Activated T-helper 2 cell treated with anti-CD3 and anti-CD28 coated beads, Interferon-gamma antibody, Interleukin-2, Interleukin-4, amounts not matched to agents 10 μg/mL and 5 μg/mL and 100 μg/mL, durations not matched to agents 14 hours and 24 hours and 36 hours (primary cell): ENCODE measurements at regions not wholly inside any gene's neighbourhood (a gene's known extent, or its start where the extent isn't known, plus 50 kb on each side); places are given as distances from the start of the nearest gene placed in this dataset.
A peak's percentile ranks its signal among the peaks of the same experiment; 100 is the strongest.
"Not testable (repeated sequence)": the region's sequence is repeated elsewhere in the genome, so short reads cannot be mapped to it uniquely, and the experiment has no call there.

Source experiments
- DNase-seq: peaks from one replicate; pipeline ENCODE4 v3.0.0; 2021; ENCODE audit warnings: low spot score
- H3K27ac Mint-ChIP-seq: one replicate; pipeline ENCODE4 v1.8.0; 2021; ENCODE audit warnings: mixed read lengths
- H3K27me3 Mint-ChIP-seq: one replicate; pipeline ENCODE4 v1.8.0; 2021; ENCODE audit warnings: low read depth, mixed read lengths
- H3K36me3 Mint-ChIP-seq: one replicate; pipeline ENCODE4 v1.8.0; 2021; ENCODE audit warnings: low read depth, mixed read lengths
- H3K4me1 Mint-ChIP-seq: one replicate; pipeline ENCODE4 v1.8.0; 2021; ENCODE audit warnings: low read depth, mixed read lengths
- H3K4me3 Mint-ChIP-seq: one replicate; pipeline ENCODE4 v1.8.0; 2021; ENCODE audit warnings: low read depth, mild to moderate bottlenecking, moderate library complexity, mixed read lengths
- H3K9me3 Mint-ChIP-seq: one replicate; pipeline ENCODE4 v1.8.0; 2021; ENCODE audit warnings: mixed read lengths
- intact Hi-C: fragments of 100-400 bp; cut with micrococcal nuclease; formaldehyde crosslinking; loops from one replicate; pipeline ENCODE4 v1.15.1; 2023

GRCh38 chr1:147103416-147104155, 68.7 kb downstream of the PRKAB2 start:
- intact Hi-C loops, H3K27ac Mint-ChIP-seq: not testable (repeated sequence)
- H3K27me3 Mint-ChIP-seq: peaks cover 13% of the 10 kb centered on the region

GRCh38 chr1:147099192-147099591, 73.1 kb downstream of the PRKAB2 start:
- H3K4me1 Mint-ChIP-seq: no peaks in the 10 kb centered on the region
- intact Hi-C loops: no loop called here
- H3K36me3 Mint-ChIP-seq: no peaks in the 10 kb centered on the region
- no peak overlapping the region for H3K27ac Mint-ChIP-seq
- H3K4me3 Mint-ChIP-seq: no peak overlapping the region
- H3K27me3 Mint-ChIP-seq: peaks cover 21% of the 10 kb centered on the region
- no peaks in the 10 kb centered on the region for H3K9me3 Mint-ChIP-seq
- DNase-seq: no peak

More at GRCh38 chr1:147103416-147104155, 68.7 kb downstream of the PRKAB2 start:
- DNase-seq, H3K4me1 Mint-ChIP-seq, H3K9me3 Mint-ChIP-seq, H3K36me3 Mint-ChIP-seq, H3K4me3 Mint-ChIP-seq: not testable (repeated sequence)

GRCh38 chr1:147098338-147098973, 73.8 kb downstream of the PRKAB2 start:
- H3K4me1 Mint-ChIP-seq, H3K9me3 Mint-ChIP-seq, intact Hi-C loops, H3K27ac Mint-ChIP-seq, H3K4me3 Mint-ChIP-seq, DNase-seq, H3K36me3 Mint-ChIP-seq: not testable (repeated sequence)
- peaks cover 21% of the 10 kb centered on the region for H3K27me3 Mint-ChIP-seq

GRCh38 chr1:147095691-147096090, 76.6 kb downstream of the PRKAB2 start:
- DNase-seq: no peak
- Mint-ChIP-seq H3K4me1 (no peaks in the 10 kb centered on the region), H3K27me3 (peaks cover 29% of the 10 kb centered on the region), H3K36me3 (no peaks in the 10 kb centered on the region), H3K4me3 (no peak overlapping the region), H3K27ac (no peak overlapping the region), H3K9me3 (no peaks in the 10 kb centered on the region)
- intact Hi-C loops: no loop called here

- no peak for DNase-seq
- H3K27ac Mint-ChIP-seq: no peak overlapping the region
- no peaks in the 10 kb centered on the region for H3K4me1 Mint-ChIP-seq
- H3K36me3 Mint-ChIP-seq: no peaks in the 10 kb centered on the region
- H3K9me3 Mint-ChIP-seq: no peaks in the 10 kb centered on the region
- H3K4me3 Mint-ChIP-seq: no peak overlapping the region
- intact Hi-C loops: no loop called here
- peaks cover 48% of the 10 kb centered on the region for H3K27me3 Mint-ChIP-seq
These were observed 80.5 kb downstream of the PRKAB2 start for GRCh38 chr1:147091801-147092200.

DNA sequence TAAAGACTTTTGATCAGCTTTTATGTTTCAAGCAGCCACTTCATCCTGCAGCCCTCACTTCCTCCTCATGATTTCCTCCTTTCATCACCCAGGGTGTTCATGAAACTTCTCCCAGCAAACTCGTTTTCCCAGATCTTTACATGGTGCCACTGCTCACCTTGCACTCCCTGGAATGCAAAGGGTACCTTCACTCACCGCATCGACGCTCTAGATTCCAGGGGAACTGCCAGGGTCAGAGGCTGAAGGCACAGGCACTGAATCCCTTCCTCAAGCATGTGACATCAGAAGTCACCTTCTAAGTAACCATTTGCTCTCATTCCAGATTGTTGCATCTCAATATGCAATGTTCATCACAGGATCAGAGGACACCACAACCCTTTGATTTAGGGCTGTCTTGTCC, 82.8 kb downstream of the PRKAB2 start:
- Mint-ChIP-seq H3K27ac (no peak overlapping the region), H3K36me3 (no peaks in the 10 kb centered on the region), H3K4me3 (no peak overlapping the region), H3K9me3 (no peaks in the 10 kb centered on the region), H3K4me1 (peaks cover 5% of the 10 kb centered on the region), H3K27me3 (peaks cover 53% of the 10 kb centered on the region)
- intact Hi-C loops: no loop called here
- no peak for DNase-seq

DNA sequence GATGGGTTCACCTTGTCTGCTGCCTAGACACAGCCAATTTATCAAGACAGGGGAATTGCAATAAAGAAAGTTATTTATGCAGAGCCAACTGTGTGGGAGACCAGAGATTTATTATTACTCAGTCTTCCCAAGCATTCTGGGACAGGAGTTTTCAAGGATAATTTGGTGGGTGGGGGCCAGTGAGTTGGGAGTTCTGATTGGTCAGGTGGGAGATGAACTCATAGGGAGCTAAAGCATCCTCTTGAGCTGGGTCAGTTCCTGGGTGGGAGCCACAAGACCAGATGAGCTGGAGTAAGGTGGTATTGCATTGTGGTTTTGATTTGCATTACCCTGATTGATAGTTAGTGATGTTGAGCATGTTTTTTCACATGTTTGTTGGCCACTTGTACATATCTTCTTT, 86.1 kb downstream of the PRKAB2 start:
- Mint-ChIP-seq H3K27me3 (peaks cover 62% of the 10 kb centered on the region), H3K4me1 (peaks cover 20% of the 10 kb centered on the region), H3K27ac (no peak overlapping the region), H3K4me3 (no peak overlapping the region), H3K36me3 (no peaks in the 10 kb centered on the region), H3K9me3 (no peaks in the 10 kb centered on the region)
- intact Hi-C loops: no loop called here
- DNase-seq: no peak

DNA sequence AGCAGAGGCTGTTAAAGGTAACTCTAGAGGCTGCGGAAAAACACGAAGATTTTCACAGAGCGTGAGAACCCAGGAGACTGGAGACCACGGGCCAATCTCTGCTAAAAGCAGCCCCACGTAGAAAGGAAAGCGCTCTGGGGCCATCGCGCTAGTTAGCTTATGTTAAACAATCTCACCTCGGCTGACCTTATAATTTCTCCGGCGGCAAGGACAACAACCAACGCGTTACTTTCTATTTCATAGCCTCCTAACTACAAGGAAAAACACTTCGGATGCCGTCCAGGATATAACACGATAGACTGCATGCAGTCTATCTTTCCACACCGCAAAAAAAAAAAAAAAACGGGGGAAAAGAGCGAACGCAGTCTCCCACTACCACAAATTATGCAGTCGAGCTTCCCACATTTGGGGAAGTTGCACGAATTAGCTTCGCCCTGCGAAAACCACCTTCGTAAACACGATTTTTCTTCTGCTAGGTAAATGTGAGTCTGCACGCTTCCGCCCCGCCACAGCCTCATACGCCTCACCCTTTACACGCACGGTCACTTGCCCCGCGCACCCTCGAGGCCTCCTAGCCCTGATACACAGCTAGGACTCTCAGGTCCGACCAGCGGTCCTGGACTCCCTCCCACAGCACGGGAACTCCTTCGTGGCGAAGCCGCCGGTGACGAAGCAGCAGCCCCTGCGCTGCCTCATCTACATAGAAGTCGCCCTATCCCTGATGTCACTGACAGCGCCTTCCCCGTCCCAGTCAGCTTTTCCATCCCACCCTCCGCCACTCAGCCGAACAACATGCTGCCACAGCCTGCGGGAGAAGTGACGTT, 87.8 kb downstream of the PRKAB2 start:
- Mint-ChIP-seq H3K4me3 (peak overlapping the region; percentile 90), H3K9me3 (no peaks in the 10 kb centered on the region), H3K27ac (peak overlapping the region; percentile 100), H3K4me1 (peaks cover 30% of the 10 kb centered on the region), H3K36me3 (no peaks in the 10 kb centered on the region), H3K27me3 (peaks cover 70% of the 10 kb centered on the region)
- intact Hi-C loops: loop anchor here (1.0 kb wide), 2 partner anchors 88 to 158 kb away; partner anchors contain the start of genes CHD1L and PRKAB2
- peak; percentile 71 for DNase-seq

GRCh38 chr1:147083919-147084272, 88.4 kb downstream of the PRKAB2 start:
- Mint-ChIP-seq H3K4me1 (peaks cover 35% of the 10 kb centered on the region), H3K4me3 (peak overlapping the region; percentile 90), H3K27me3 (peaks cover 73% of the 10 kb centered on the region)

DNA sequence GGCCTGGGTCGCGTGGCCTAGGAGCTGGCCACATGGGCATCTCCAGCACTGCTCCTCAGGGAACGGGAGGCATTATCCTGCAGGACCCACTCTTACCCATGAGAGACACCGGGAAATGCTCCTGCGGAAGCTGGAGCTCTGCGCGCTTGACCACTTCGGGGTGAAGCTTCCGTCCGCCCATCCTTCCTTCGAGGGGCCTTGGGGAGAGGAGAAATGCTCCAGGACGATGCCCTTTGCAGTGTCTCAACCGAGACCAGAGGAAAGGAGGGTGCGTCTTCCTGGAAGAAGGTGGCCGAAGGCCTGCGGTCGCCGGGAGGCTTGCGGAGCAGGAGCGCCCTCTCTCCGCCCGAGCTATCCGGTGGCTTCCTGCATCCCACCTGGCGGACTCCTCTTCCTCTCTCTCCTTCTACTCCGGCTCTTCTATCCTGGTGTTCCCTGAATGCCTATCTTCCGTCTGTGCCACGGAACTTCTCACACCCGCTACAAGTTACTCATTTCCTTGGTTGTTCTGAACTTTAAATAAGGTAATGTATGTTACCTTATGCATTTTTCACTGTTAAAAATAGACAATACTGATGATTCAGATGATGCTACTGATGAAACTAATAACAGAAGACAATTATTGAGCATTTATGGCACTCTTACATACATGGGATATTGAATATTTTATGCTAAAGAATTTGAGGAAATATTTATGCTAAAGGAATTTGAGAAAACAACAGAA, 91.4 kb downstream of the PRKAB2 start:
- H3K36me3 Mint-ChIP-seq: no peaks in the 10 kb centered on the region
- DNase-seq: no peak
- H3K4me3 Mint-ChIP-seq: peak overlapping the region; percentile 34
- intact Hi-C loops: no loop called here
- H3K27ac Mint-ChIP-seq: no peak overlapping the region
- peaks cover 77% of the 10 kb centered on the region for H3K27me3 Mint-ChIP-seq
- H3K9me3 Mint-ChIP-seq: no peaks in the 10 kb centered on the region
- peaks cover 42% of the 10 kb centered on the region for H3K4me1 Mint-ChIP-seq

More at GRCh38 chr1:147083919-147084272, 88.4 kb downstream of the PRKAB2 start:
- H3K27ac Mint-ChIP-seq: peak overlapping the region; percentile 100
- H3K36me3 Mint-ChIP-seq: no peaks in the 10 kb centered on the region
- H3K9me3 Mint-ChIP-seq: no peaks in the 10 kb centered on the region
- DNase-seq: no peak
- intact Hi-C loops: loop anchor here (1.0 kb wide), 2 partner anchors 88 to 158 kb away; partner anchors contain the start of genes CHD1L and PRKAB2

- Mint-ChIP-seq H3K4me3 (peak overlapping the region; percentile 22), H3K27me3 (peaks cover 84% of the 10 kb centered on the region), H3K27ac (no peak overlapping the region), H3K36me3 (no peaks in the 10 kb centered on the region), H3K9me3 (no peaks in the 10 kb centered on the region), H3K4me1 (peaks cover 42% of the 10 kb centered on the region)
- DNase-seq: no peak
- intact Hi-C loops: no loop called here
These were observed 92.1 kb downstream of the PRKAB2 start for GRCh38 chr1:147080006-147080661.

DNA sequence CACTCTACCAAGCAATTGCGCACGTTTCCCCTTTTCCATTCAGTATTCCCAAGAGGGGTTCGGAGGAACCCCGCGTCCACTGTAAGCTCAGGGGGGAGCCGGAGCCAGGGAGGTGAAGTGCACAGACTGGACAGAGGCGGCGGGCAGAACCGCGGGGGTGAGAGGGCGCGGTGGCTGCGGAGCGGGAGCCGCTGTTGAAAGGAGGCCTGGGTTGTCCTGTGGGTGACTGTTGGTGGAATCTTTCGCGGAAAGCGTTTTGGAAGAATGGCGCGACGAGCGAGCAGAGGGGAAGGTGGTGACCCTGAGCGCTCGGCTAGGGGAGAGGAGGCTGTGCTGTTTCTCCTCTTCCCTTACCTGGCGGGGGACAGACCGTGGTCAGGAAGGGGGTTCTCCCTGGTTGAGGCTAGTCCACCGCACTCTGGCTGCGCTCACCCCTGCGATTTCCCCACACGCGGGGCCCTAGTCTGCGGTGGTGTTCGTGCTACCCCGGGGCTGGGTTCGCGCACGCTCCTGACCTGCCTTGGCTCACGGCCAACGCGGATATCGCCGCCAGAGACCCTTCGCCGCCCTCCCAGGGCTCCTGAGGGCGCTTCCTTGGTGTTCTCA, 92.8 kb downstream of the PRKAB2 start:
- no peak overlapping the region for H3K27ac Mint-ChIP-seq
- peak overlapping the region; percentile 22 for H3K4me3 Mint-ChIP-seq
- peaks cover 86% of the 10 kb centered on the region for H3K27me3 Mint-ChIP-seq
- peaks cover 37% of the 10 kb centered on the region for H3K4me1 Mint-ChIP-seq
- intact Hi-C loops: no loop called here
- no peaks in the 10 kb centered on the region for H3K9me3 Mint-ChIP-seq
- H3K36me3 Mint-ChIP-seq: no peaks in the 10 kb centered on the region
- no peak for DNase-seq
